ENCODE measurements at regions not wholly inside any gene's neighbourhood (a gene's known extent, or its start where the extent isn't known, plus 50 kb on each side); places are given as distances from the start of the nearest gene placed in this dataset.

DNA sequence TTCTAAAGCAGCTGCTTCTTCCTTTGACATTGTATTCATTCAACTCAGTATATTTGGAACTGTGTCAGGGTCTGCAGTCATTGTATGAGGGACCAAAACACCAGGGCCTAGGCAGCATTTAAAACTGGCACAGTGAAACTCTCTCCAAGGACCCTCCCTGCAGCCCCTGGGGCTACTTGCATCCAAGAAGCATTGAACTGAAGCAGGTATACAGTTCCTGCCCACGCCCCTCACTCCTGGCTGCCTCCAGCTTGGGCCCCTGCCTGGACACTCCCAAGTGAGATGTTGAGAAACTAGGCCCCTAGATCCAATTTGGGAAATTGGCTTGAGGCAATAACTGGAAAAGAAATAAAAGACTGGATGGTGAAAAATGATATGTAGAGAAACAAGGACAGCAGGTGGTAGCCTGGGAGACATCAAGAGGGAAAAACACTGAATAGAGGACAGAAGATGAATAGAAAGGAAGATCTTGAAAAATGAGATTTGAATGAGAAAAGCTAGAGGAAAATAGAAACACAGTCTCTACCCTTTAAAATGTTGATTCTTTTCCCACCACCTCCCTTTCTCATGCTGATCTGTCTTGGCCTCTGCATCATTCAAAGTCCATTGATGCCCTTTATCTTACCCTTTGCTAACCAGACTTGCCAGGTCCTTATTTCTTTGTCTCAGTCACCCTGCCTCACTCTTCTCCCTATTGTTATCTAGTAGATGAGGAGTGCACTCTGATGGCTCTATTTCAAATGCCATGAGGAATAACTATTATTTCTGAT, 368.8 kb upstream of the CDH8 start:
- peaks cover 17% of the 10 kb centered on the region for H3K9me3 Mint-ChIP-seq
- intact Hi-C loops (cut with DNase I, micrococcal nuclease): no loop called here
- peaks cover 0 to 18% of the 10 kb centered on the region in 2 experiments for H3K9me3 ChIP-seq (ENCODE audit: control insufficient read depth in 1 of 2, insufficient read depth in 1 of 2, low read length in 2 of 2)
- H3K27me3 ChIP-seq (ENCODE audit: control insufficient read depth in 1 of 2, insufficient read depth in 2 of 2, low read length in 2 of 2): no peaks in the 10 kb centered on the region
- no peak overlapping the region for H3K27ac ChIP-seq (ENCODE audit: low read depth in 1 of 2, low read length in 2 of 2)
- H3K27me3 Mint-ChIP-seq: no peaks in the 10 kb centered on the region
- H3K4me3 Mint-ChIP-seq: no peak overlapping the region
- no peaks in the 10 kb centered on the region for H3K4me1 ChIP-seq (ENCODE audit: insufficient read depth, low read length)
- CTCF ChIA-PET: no interaction called here
- no peaks in the 10 kb centered on the region for H3K36me3 Mint-ChIP-seq (ENCODE audit: low read depth)
- POLR2A ChIA-PET: no interaction called here
- no peak for DNase-seq
- TF ChIP-seq, protein P1, sequence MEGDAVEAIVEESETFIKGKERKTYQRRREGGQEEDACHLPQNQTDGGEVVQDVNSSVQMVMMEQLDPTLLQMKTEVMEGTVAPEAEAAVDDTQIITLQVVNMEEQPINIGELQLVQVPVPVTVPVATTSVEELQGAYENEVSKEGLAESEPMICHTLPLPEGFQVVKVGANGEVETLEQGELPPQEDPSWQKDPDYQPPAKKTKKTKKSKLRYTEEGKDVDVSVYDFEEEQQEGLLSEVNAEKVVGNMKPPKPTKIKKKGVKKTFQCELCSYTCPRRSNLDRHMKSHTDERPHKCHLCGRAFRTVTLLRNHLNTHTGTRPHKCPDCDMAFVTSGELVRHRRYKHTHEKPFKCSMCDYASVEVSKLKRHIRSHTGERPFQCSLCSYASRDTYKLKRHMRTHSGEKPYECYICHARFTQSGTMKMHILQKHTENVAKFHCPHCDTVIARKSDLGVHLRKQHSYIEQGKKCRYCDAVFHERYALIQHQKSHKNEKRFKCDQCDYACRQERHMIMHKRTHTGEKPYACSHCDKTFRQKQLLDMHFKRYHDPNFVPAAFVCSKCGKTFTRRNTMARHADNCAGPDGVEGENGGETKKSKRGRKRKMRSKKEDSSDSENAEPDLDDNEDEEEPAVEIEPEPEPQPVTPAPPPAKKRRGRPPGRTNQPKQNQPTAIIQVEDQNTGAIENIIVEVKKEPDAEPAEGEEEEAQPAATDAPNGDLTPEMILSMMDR (IDR thresholded peaks at IDR 0.05): no peak
- no peaks in the 10 kb centered on the region for H3K4me1 Mint-ChIP-seq (ENCODE audit: low read depth)
- no peak overlapping the region for H3K4me3 ChIP-seq (ENCODE audit: low read length)
- ATAC-seq (ENCODE audit: poor library complexity): no peak
- no peak overlapping the region for H3K27ac Mint-ChIP-seq
- H3K36me3 ChIP-seq (ENCODE audit: insufficient read depth, low read length): no peaks in the 10 kb centered on the region

DNA sequence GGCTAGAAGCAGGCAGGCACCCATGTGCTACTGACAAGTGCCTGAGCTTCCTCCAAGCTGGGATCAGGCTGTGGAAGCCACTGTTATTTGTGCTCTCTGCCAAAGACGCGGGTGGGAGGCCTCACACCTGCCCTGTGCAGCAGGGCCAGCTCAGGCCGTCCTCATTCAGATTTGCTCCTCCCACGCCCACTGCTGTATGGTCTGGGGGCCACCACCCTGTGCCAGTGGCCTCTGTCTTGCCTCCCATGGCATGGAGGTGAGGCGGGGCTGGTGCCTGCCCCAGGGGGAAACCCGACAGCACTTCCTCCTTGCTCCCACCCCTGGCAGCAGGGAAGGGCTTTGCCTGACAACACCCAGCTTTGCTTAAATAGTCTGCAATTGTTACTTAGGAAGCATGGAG, 356.5 kb upstream of the CDH8 start:
- intact Hi-C loops (cut with DNase I, micrococcal nuclease): no loop called here
- Mint-ChIP-seq H3K36me3 (ENCODE audit: low read depth) (no peaks in the 10 kb centered on the region), H3K4me1 (ENCODE audit: low read depth) (no peaks in the 10 kb centered on the region), H3K27ac (no peak overlapping the region), H3K9me3 (peaks cover 11% of the 10 kb centered on the region), H3K4me3 (no peak overlapping the region), H3K27me3 (no peaks in the 10 kb centered on the region)
- ATAC-seq (ENCODE audit: poor library complexity) (no peak), DNase-seq (no peak)
- ChIA-PET POLR2A (no interaction called here), CTCF (no interaction called here)
- H3K36me3 ChIP-seq (ENCODE audit: insufficient read depth, low read length): no peaks in the 10 kb centered on the region
- H3K27me3 ChIP-seq (ENCODE audit: control insufficient read depth in 1 of 2, insufficient read depth in 2 of 2, low read length in 2 of 2): no peaks in the 10 kb centered on the region
- peaks cover 4 to 20% of the 10 kb centered on the region in 2 experiments for H3K9me3 ChIP-seq (ENCODE audit: control insufficient read depth in 1 of 2, insufficient read depth in 1 of 2, low read length in 2 of 2)
- H3K4me3 ChIP-seq (ENCODE audit: low read length): no peak overlapping the region
- TF ChIP-seq, protein P1 (IDR thresholded peaks at IDR 0.05): no peak
- no peaks in the 10 kb centered on the region for H3K4me1 ChIP-seq (ENCODE audit: insufficient read depth, low read length)
- no peak overlapping the region for H3K27ac ChIP-seq (ENCODE audit: low read depth in 1 of 2, low read length in 2 of 2)

DNA sequence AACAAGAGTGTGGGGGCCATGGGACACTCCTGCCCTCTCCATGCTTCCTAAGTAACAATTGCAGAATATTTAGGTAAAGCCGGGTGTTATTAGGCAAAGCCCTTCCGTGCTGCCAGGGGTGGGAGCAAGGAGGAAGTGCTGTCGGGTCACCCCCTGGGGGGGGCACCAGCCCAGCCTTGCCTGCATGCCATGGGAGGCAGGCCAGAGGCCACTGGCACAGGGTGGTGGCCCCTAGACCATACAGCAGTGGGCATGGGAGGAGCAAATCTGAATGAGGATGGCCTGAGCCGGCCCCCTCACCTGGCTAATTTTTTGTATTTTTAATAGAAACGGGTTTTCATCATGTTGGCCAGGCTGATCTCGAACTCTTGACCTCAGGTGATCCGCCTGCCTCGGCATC, 355.7 kb upstream of the CDH8 start:
- H3K27ac Mint-ChIP-seq: no peak overlapping the region
- ChIA-PET CTCF (no interaction called here), POLR2A (no interaction called here)
- Histone ChIP-seq H3K27me3 (ENCODE audit: control insufficient read depth in 1 of 2, insufficient read depth in 2 of 2, low read length in 2 of 2) (no peaks in the 10 kb centered on the region), H3K27ac (ENCODE audit: low read depth in 1 of 2, low read length in 2 of 2) (no peak overlapping the region), H3K4me1 (ENCODE audit: insufficient read depth, low read length) (no peaks in the 10 kb centered on the region), H3K9me3 (ENCODE audit: control insufficient read depth in 1 of 2, insufficient read depth in 1 of 2, low read length in 2 of 2) (peaks cover 9 to 22% of the 10 kb centered on the region in 2 experiments), H3K4me3 (ENCODE audit: low read length) (no peak overlapping the region), H3K36me3 (ENCODE audit: insufficient read depth, low read length) (no peaks in the 10 kb centered on the region)
- H3K4me1 Mint-ChIP-seq (ENCODE audit: low read depth): no peaks in the 10 kb centered on the region
- intact Hi-C loops (cut with DNase I, micrococcal nuclease): no loop called here
- DNase-seq: no peak
- no peak for ATAC-seq (ENCODE audit: poor library complexity)
- no peaks in the 10 kb centered on the region for H3K27me3 Mint-ChIP-seq
- H3K4me3 Mint-ChIP-seq: no peak overlapping the region
- H3K36me3 Mint-ChIP-seq (ENCODE audit: low read depth): no peaks in the 10 kb centered on the region
- H3K9me3 Mint-ChIP-seq: peaks cover 15% of the 10 kb centered on the region
- TF ChIP-seq, protein P1 (IDR thresholded peaks at IDR 0.05): no peak

All from CD4-positive, alpha-beta T cell (primary cell).